Glutamatergic neuron (in vitro differentiated cells): ENCODE measurements at regions not wholly inside any gene's neighbourhood (a gene's known extent, or its start where the extent isn't known, plus 50 kb on each side); places are given as distances from the start of the nearest gene placed in this dataset.

ENCODE experiments used
- DNase-seq: peaks from one replicate; pipeline ENCODE4 v3.0.0; 2022
- H3K27ac Mint-ChIP-seq: one replicate; pipeline ENCODE4 v1.8.0; 2020; ENCODE audit warnings: mild to moderate bottlenecking, mixed read lengths, inconsistent platforms; ENCODE audit not compliant: unreplicated experiment
- H3K27me3 Mint-ChIP-seq: one replicate; pipeline ENCODE4 v1.8.0; 2020; ENCODE audit warnings: mild to moderate bottlenecking, moderate library complexity, mixed read lengths, inconsistent platforms; ENCODE audit not compliant: unreplicated experiment
- H3K36me3 Mint-ChIP-seq: one replicate; pipeline ENCODE4 v1.8.0; 2020; ENCODE audit warnings: mild to moderate bottlenecking, mixed read lengths, inconsistent platforms; ENCODE audit not compliant: unreplicated experiment
- H3K4me1 Mint-ChIP-seq: one replicate; pipeline ENCODE4 v1.8.0; 2020; ENCODE audit warnings: mild to moderate bottlenecking, low read depth, mixed read lengths, inconsistent platforms; ENCODE audit not compliant: unreplicated experiment
- H3K4me3 Mint-ChIP-seq: one replicate; pipeline ENCODE4 v1.8.0; 2020; ENCODE audit warnings: mild to moderate bottlenecking, mixed read lengths, inconsistent platforms; ENCODE audit not compliant: unreplicated experiment
- H3K9me3 Mint-ChIP-seq: one replicate; pipeline ENCODE4 v1.8.0; 2020; ENCODE audit warnings: mild to moderate bottlenecking, moderate library complexity, mixed read lengths, inconsistent platforms; ENCODE audit not compliant: unreplicated experiment
- TF ChIP-seq, protein P1 (sequence below): fragments of 200-600 bp; sonication (generic); IDR thresholded peaks from one replicate; pipeline ENCODE4 v1.5.0; 2021; ENCODE audit not compliant: partially characterized antibody, unreplicated experiment

DNA sequence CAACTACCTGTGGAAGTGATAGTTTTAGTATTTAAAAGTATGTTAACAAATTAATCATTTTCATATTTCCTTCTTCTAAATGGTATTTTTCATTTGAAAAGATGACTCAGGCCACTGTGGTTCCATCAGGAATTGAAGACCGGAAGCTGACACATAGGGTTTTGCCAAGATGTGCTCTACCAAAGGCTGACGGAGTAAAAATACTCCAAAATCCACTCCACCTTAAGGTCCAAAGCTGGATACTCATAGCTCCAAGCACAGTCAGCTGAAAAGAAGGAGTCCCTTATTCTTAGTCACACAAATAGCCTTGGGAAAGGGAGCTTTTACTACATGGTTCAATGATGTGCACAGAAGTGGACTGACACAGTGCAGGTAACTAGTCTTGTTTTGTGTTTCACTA is 472.0 kb downstream of the ARAP2 start:
- Mint-ChIP-seq H3K27ac (no peak overlapping the region), H3K27me3 (no peaks in the 10 kb centered on the region), H3K36me3 (no peaks in the 10 kb centered on the region), H3K4me1 (no peaks in the 10 kb centered on the region), H3K4me3 (no peak overlapping the region), H3K9me3 (no peaks in the 10 kb centered on the region)
- TF ChIP-seq, protein P1, sequence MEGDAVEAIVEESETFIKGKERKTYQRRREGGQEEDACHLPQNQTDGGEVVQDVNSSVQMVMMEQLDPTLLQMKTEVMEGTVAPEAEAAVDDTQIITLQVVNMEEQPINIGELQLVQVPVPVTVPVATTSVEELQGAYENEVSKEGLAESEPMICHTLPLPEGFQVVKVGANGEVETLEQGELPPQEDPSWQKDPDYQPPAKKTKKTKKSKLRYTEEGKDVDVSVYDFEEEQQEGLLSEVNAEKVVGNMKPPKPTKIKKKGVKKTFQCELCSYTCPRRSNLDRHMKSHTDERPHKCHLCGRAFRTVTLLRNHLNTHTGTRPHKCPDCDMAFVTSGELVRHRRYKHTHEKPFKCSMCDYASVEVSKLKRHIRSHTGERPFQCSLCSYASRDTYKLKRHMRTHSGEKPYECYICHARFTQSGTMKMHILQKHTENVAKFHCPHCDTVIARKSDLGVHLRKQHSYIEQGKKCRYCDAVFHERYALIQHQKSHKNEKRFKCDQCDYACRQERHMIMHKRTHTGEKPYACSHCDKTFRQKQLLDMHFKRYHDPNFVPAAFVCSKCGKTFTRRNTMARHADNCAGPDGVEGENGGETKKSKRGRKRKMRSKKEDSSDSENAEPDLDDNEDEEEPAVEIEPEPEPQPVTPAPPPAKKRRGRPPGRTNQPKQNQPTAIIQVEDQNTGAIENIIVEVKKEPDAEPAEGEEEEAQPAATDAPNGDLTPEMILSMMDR: no peak
- DNase-seq: no peak

DNA sequence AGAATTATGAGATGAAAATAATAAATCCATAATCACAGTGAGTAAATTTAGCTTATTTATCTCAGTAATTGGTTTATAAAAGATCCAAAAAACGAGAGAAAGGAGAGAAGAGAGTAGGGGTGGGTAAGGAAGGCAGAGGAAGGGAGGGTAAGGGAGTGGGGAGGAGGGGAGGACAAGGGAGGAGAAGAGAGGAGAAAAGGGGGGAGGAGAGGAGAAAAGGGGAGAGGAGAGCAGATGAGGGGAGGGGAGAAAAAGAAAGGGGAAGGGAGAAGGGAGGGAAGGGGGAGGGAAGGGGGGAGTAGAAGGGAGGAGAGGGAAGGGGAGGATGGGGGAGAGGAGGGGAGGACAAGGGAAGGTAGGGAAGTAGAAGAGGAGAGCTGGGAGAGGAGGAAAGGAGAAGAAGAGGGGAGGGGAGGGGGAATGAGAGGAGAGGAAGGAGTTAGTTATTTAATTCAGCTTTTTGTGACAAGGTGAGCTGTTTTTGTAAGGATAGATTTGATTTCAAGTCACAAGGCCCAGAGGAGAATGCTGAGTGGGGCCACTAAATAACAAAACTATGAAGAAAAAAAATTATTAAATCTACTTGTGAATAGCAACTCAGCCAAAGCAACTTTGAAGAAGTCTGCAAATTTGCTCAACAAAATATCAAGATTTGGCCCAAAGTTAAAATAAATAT is 454.3 kb downstream of the ARAP2 start:
- Mint-ChIP-seq H3K36me3 (no peaks in the 10 kb centered on the region), H3K4me1 (no peaks in the 10 kb centered on the region), H3K4me3 (no peak overlapping the region), H3K27me3 (peaks cover 2% of the 10 kb centered on the region), H3K9me3 (no peaks in the 10 kb centered on the region), H3K27ac (no peak overlapping the region)
- TF ChIP-seq, protein P1: no peak
- DNase-seq: no peak

DNA sequence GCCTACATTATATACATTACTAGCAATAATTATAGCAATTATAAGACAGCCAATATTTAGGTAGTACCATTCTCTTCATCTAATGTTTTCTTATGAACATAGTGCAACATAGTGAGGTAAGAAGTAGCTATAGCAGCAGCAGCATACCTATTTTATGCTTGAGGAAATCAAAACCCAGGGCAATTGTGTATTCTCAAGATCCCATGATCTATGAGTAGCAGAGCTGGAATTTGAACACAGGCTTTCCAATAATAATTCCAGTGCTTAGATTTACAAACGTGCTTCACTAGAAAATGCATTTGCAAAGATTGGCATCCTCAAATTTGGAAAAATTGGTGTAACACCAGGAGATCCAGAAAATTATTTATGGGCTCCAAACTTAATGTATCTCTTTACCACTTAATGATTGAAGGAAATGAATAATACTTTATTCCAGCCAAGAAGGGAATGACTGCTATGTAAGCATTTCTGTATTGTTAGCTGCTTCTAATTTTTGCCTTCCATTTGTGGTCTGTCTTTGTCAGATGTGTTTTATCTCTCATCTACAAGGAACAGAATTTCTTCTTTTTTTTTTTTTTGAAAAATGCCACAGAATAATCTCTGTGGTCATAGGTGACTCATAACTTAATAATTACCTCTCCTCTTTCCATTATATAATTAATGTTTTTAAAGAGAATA is 451.1 kb downstream of the ARAP2 start:
- Mint-ChIP-seq H3K27ac (no peak overlapping the region), H3K27me3 (no peaks in the 10 kb centered on the region), H3K36me3 (no peaks in the 10 kb centered on the region), H3K9me3 (peaks cover 2% of the 10 kb centered on the region), H3K4me1 (no peaks in the 10 kb centered on the region), H3K4me3 (no peak overlapping the region)
- TF ChIP-seq, protein P1: no peak
- DNase-seq: no peak

DNA sequence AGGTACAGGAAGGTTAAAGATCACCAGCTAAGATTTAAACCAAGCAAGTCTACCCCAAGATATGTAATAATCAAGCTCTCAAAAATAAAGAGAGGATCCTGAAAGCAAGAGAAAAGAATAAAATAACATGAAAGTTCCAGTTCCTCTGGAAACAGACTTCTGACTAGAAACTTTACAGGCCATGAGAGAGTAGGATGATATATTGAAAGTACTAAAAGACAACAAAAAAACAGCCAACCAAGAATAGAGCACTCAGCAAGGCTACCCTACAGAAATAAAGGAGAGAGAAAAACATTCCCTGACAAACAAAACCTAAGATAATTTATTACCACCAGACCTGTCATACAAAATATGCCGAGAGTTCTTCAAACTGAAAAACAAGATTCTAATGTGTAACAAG is 450.5 kb downstream of the ARAP2 start:
- Mint-ChIP-seq H3K36me3 (no peaks in the 10 kb centered on the region), H3K27me3 (no peaks in the 10 kb centered on the region), H3K4me3 (no peak overlapping the region), H3K9me3 (peaks cover 2% of the 10 kb centered on the region), H3K27ac (no peak overlapping the region), H3K4me1 (no peaks in the 10 kb centered on the region)
- TF ChIP-seq, protein P1: no peak
- DNase-seq: no peak

DNA sequence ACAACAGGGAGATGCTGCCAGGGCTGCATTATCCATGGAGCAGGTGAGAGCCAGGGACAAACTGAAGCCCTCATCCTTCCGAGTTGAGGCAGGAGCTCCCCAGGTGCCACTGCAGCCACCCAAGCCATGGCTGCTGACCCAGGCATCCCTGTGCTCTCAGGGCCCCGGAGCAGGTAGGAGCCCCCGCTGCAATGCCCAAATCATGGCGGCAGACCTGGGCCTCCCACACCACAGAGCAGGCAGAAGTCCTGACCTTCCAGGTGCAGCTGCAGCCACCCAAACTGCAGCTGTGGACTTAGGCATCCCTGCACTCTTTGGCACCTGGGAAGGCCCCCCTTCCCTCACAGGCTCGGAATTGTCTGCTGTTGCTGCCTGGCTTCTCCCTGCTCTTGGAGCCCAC is 443.6 kb downstream of the ARAP2 start:
- no peak overlapping the region for H3K27ac Mint-ChIP-seq
- no peak overlapping the region for H3K4me3 Mint-ChIP-seq
- DNase-seq: no peak
- no peaks in the 10 kb centered on the region for H3K4me1 Mint-ChIP-seq
- TF ChIP-seq, protein P1: no peak
- H3K9me3 Mint-ChIP-seq: peaks cover 5% of the 10 kb centered on the region
- H3K36me3 Mint-ChIP-seq: no peaks in the 10 kb centered on the region
- H3K27me3 Mint-ChIP-seq: no peaks in the 10 kb centered on the region
